Kidney capillary endothelial cell (primary cell): ENCODE measurements at regions not wholly inside any gene's neighbourhood (a gene's known extent, or its start where the extent isn't known, plus 50 kb on each side); places are given as distances from the start of the nearest gene placed in this dataset.
A peak's percentile ranks its signal among the peaks of the same experiment; 100 is the strongest.
"Not testable (repeated sequence)": the region's sequence is repeated elsewhere in the genome, so short reads cannot be mapped to it uniquely, and the experiment has no call there.

Experiments
- DNase-seq: peaks from one replicate; pipeline ENCODE4 v3.0.0-alpha.2; 2018; ENCODE audit warnings: low spot score

DNA sequence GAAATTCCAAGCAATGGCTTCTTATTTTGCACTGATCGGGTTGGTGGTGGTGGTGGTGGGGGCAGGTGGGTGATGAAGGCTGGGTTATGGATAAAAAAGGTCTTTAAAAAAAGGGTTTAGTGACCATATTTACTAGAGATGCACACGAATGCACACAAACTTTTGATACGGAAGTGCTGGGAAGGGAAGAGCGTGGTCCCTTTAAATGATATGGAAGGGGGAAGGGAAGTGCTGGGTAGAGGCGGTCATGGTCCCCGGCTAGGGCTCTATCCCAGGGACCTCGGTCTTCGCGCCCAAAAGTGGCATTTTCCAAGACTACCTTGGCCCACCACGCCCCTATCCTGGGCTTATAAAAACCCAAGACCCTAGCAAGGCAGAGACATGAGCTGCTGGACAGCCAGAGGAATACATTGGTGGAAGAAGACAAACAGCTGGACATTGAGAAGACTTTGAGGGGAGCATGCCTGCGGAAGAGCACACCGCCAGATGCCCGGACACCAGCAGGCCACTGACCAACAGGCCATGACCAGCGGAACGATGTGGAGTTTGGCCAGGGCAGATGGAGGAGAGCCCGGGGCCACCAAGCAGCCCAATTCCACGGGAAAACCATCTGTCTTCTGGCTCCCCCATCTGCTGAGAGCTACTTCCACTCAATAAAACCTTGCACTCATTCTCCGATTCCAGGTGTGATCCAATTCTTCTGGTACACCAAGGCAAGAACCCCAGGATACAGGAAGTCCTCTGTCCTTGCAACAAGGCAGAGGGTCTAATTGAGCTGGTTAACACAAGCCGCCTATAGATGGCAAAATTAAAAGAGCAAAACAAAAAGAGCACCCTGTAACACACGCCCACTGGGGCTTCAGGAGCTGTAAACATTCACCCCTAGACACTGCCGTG, 1720.2 kb downstream of the MRPL39 start:
- DNase-seq = no peak

DNA sequence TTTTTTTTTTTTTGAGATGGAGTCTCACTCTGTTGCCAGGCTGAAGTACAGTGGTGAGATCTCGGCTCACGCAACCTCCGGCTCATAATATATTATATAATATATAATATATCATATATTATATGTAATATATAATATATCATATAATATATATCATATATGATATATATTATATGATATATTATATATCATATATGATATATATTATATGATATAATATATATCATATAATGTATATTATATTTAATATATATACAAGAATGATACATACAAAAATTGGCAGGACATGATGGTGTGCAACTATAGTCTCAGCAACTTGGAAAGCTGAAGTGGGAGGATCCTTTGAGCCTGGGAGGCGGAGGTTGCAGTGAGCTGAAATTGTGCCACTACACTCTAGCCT, 1725.5 kb downstream of the MRPL39 start:
- DNase-seq = no peak

DNA sequence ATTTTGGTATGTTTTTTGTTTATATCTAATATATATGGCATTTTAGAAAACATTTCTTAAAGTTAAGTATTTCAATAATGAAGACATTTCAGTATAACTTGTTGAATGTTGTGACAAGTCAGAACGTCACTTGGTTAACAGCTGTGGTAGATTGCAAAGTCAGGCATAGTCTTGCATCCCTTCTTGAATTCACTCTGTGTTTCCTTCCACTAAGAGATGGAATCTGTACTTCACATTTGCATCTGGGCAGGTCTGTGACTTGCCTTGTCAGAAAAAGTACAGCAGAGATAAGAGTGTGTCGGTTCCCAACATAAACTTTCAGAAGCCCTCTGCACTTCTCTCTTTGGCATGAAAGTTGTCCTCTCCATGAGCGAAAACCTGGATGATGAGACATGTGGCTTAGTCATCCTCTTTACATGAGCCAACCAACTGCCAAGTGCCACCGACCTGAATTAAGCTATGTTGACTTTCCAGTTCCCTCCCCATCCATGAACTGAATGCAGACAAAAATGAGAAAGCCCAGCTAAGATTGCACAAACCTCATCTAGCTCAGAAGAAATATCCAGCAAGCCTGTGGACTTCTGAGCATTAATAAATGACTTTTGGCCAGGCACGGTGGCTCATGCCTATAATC, 1730.2 kb downstream of the MRPL39 start:
- DNase-seq = no peak

DNA sequence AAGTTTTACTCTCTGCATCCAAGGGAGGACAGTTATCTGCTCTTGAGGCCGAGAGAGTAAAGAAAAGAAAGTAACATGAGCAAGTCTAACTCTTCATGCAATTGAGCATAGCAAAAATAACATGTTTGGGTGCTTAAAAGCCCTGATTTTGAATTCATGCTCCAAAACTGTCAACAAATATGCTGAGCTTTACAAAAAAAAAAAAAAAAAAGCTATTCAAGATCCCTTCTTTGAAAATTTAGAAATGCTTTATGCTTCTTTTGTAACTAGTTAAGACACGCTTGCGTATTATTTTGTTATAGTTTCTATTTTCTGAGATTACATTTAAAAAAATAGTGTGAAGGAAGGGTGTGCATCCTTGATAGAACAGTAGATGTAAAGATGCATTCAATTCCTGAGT, 1733.0 kb downstream of the MRPL39 start:
- DNase-seq = no peak

DNA sequence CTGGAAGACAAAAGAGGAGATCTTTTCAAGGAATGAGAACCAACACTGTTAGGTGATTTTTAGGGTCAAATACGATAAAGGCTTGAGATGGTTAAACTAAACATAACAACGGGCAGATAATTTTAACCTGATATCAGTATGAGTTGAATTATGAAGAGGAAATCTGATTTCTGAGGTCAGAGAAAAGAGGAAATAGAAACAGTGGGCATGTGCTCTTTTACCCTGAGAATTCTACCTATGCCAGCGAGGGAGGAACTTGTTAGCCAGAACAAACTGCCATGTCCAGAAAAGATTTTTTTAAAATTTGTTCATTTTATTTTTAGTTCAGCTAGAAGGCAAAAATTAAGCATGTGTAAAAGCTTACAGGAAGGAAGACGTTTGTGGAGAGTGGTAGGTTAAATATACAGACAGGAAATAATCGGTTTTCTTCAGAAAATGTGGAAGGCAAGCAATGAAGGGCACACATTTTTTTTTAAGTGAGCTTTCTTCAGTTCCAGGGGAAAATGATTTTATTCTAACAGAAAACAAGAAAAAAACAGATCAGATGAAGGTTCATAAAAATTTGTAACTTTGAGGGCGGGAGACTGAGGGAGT, 1745.3 kb downstream of the MRPL39 start:
- DNase-seq = no peak

DNA sequence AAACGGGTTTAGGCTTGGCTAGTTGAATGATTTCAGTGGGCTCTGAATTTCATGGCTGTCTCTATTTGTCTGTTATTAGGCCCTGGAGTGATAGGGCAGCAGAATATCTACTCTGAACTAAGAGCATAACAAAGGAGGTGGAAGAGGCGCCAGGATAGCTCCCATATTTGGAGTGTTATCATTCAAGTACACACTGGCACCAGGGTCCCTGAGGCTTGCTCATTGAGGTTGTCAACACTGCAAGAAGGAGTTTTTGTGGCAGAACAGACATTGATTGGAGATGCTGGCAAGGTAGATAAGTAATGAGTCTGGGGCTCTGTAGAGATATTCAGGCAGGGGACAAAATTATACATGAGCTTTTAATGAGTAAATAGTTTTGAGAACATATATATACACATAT, 1748.4 kb downstream of the MRPL39 start:
- no peak for DNase-seq

DNA sequence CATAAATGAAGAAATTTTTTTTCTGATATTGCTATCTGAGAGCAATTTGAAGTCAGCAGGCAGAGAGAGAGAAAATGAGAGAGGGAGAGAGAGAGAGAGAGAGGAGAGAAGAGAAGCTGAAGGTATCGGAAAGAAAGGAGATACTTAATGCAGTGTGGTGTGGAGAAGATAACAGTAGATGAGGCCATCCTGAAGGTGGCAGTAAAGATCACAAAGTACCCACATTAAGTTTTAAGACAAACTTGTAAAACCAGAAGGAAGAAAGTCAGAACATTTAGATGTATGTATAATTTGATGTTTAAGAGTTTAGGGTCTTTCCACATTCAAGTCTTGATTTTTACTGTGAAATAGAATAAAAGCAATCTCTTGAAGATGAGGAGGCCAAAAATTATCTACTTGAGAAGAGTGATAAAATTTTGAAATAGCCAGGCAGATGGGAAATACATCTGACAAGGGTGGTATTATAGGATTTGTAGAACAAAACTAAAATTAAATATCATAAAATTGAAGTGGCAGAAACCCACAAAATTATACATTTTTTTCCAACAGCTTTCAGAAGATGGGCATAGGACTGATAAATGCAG, 1753.4 kb downstream of the MRPL39 start:
- DNase-seq = peak; percentile 0

DNA sequence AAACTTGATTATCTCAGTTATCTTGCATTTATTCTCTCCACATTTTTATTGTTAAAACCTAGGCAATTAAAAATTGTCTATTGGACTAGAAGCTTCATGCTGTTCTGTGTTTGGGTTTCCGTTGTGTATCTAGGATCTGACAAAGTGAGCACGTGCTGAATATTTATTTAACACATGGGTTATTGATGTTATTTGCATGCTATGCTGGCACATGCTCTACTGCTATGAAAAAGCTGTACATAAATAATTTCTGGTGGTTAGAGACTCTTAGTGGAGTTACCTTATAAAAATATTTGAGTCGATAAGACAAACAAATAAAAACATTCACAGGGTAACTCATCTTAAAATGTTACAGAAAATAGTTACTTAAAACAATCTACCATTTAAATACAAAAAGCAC, 1769.7 kb downstream of the MRPL39 start:
- no peak for DNase-seq

DNA sequence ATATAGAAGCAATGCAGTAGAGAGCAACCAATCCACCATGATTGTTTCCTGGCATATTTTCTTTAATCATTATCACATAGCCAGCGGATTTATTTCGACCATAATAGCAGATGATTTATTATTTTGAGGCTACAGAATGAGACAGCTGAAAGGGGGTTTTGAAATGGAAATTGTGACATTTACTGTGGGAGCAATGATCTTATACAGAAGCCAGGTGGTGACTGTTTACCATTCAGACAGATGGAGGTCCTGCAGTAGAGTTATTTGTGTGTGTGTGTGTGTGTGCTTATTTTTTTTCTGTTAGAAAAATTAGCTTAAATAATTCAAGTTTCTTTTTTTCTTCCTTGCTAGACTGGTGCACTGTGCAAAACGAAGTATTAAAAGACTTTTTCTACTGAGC, 1784.5 kb downstream of the MRPL39 start:
- DNase-seq = no peak

DNA sequence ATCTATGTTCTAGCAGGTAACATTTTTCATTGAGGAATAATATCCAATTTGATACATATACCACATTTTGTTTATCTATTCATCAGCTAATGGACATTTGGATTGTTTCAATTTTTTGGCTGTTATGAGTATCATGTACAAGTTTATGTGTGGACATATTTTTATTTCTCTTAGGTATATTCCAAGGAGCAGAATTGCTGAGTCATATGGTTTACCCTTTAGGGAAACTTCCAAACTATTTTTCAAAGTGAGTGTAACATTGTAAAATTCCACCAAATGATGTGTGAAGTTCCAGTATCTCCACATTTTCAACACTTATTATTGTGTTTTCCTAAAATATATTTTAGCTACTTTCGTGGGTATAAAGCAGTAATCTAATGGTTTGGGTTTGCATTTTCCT, 1789.9 kb downstream of the MRPL39 start:
- DNase-seq = no peak

DNA sequence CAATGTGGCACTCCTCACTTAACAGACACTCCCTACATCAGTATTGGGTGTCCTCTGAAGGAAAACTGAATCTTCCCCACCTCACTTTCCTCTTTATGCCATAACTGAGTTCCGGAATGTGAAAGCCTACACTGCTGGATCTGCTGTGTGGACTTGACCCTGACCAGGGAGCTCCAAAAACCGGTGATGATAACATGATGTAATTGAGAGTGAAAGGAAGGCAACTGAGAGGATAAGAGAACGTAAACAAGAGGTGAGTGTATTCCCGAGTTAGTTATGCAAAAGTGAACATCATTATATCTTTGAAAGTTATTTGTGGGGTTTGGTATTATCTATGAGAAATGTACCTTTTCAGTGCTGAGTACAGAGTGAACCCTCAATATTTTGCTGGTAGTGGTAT, 1794.8 kb downstream of the MRPL39 start:
- DNase-seq = no peak

DNA sequence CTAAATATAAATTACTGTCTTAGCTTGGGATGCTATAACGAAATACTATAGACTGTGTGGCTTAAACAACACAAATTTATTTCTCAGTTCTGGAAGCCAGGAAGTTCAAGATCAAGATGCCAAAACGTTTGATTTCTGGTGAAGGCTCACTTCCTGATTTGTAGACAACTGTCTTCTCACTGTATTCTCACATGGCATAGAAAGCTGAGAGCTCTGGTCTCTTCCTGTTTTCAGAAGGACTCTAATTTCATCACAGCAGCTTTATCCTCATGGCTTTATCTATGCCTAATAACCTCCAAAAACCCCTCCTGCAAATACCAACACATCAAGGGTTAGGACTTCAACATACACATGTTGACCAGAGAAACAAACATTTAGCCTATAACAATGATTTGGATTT, 1795.5 kb downstream of the MRPL39 start:
- DNase-seq = no peak

DNA sequence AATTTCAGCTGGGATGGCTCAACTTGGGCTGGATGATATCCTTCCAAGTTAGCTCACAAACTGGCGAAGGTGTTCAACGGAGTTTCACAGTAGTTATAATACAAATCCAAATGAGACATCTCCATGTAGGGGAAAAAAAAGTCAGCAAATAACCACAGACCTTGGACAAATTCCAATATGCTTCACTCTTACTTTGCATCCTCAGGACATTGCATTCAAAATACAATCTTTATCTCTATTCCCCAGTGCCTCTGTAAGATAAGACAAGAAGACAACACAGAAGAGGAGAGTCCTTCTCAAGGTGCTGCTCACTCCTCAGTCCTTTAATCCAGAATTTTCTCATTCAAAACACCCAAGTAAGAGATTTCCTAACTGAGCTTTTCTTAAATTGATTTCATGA, 1797.7 kb downstream of the MRPL39 start:
- no peak for DNase-seq

DNA sequence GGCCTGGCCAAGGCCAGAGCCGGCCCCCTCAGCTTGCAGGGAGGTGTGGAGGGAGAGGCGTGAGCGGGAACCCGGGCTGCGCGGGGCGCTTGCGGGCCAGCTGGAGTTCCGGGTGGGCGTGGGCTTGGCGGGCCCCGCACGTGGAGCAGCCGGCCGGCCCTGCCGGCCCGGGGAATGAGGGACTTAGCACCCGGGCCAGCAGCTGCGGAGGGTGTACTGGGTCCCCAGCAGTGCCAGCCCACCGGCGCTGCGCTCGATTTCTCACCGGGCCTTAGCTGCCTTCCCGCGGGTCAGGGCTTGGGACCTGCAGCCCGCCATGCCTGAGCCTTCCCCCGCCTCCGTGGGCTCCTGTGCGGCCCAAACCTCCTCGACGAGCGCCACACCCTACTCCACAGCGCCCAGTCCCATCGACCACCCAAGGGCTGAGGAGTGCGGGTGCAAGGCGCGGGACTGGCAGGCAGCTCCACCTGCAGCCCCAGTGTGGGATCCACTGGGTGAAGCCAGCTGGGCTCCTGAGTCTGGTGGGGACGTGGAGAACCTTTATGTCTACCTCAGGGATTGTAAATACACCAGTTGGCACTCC, 1800.2 kb downstream of the MRPL39 start:
- not testable (repeated sequence) for DNase-seq

DNA sequence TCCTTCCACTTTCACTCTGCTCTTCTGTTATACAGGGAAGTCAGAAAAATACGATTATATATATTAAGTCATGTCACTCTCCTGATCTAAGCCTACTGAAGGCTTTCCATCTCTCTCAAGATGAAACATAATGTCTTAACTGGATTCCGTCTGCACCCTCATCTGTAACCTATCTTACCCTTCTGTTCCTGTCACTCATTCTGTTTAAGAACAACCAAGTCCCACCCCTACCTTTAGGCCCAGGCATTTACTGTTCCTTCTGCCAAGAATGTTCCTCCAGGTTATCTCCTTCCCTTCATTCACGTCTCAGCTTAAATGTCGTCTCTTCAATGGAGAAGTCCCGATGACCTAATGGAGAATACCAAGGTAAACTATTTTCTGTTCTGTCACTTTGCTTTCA, 1802.4 kb downstream of the MRPL39 start:
- DNase-seq = no peak

DNA sequence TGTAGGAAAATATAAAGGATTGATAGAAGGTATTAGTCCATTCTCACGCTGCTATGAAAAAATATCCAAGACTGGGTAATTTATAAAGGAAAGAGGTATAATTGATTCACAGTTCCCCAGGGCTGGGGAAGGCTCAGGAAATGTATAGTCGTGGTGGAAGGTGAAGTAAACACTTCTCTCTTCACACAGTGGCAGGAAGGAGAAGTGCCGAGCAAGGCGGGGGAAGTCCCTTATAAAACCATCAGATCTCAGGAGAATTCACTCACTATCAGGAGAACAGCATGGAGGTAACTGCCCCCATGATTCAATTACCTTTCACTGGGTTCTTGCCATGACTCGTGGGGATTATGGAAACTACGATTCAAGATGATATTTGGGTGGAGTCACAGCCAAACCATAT, 1806.0 kb downstream of the MRPL39 start:
- DNase-seq = no peak

DNA sequence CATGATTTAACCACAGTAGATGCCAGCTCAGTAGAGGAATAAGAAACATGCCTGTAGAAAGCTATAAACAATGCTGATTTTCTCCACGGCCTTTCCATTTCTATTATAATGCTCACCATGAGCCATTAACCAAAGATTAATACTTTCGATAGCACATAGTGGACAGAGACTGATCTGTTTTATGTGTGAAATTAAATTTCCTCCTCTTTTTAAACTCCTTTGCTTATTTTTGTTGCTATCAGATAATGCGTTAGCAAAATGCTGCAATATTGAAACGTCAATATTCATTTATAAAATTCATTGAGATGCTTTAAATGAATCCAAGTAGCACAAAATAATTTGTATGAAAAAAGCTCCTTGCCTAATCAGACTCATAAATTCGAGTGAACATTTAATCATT, 1807.9 kb downstream of the MRPL39 start:
- no peak for DNase-seq

DNA sequence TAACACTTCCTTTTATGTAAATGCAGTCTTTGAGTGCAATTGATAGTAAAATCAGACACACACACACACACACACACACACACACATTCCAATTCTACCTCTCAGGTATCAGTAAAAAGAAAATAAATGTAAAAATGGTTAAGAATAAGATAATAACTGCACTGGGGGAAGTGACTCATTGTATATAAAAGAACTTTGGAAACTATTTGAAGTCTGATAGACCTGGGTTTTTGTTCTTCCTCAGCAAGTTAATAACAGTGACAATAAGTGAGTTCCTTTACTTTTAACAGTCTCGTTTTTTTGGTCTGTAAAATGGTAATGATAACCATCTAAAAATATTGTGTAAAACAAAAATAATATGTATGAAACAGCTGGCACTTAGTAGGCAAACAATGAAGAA, 1815.0 kb downstream of the MRPL39 start:
- DNase-seq = no peak

DNA sequence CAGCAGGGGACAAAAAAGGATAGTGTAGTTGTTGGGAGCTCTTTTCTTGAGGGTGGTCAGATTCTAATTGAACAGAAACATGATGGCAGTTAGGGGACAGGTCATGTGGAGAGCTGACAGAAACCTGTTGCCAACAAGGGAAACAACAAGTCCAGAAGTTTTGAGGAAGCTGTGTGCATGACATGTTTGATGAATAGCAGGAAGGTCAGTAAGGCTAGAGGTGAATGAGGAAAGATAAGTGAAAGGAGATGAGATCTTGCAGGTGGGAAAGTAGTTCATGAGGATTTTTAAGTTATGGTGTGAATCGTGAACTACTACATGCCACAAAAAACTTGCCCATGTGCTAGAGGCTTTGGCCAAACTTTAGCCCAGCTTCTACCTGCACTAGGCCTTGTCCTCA, 1817.4 kb downstream of the MRPL39 start:
- no peak for DNase-seq

DNA sequence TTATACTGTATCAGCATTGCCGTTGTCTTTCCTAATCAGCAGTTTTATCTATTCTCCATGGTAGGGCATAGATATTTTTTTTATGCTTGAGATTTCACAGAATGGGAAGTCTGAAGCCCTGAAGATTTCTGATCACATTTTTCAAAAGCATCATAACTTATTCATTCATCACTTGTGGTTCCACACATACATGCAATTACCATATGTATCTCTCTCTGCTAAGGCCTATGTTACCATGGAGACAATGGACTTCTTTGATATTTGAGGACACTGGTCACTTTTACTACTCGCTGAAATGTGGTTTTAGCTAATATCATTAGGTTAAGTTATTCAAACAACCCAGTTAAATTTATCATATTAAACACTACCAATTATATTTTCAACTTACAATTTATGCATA, 1827.0 kb downstream of the MRPL39 start:
- DNase-seq = no peak

DNA sequence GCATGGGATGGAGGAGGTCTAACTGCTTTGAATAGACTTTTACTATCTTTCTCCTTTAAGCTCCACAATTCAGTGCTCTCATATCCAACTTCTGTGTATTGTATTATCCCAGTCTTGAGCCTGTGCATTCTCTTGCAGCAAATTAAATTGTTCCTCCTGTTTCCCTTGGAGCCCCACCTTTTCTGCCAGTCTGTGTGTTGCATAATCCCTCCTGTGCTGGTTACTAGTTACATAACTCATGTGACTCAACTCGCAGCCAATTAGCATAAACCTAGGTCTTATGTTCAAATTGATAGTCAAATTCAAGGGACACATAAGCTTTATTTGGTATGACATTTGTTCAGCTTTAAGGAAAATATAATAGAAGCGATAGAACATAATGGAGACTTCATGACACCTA, 1863.5 kb downstream of the MRPL39 start:
- no peak for DNase-seq

DNA sequence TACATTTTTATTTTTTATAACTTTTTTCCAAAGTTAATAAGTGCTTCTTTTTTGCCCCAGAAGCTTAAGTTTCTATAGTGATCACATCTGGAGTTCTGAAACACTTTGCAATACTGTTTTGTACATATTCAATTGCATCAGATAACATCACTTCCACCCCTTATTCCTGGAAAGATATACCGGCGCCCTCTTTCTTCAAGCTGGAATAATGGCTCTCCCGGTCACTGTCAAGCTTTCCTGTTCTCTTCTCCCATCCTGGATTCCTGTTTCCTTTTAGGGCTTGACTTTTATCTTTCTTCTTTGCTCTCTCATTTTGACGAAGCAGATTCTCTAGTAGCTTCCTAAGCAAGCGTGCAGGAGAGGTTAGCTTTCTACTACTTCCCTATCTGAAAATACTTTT, 1866.8 kb downstream of the MRPL39 start:
- DNase-seq = no peak

DNA sequence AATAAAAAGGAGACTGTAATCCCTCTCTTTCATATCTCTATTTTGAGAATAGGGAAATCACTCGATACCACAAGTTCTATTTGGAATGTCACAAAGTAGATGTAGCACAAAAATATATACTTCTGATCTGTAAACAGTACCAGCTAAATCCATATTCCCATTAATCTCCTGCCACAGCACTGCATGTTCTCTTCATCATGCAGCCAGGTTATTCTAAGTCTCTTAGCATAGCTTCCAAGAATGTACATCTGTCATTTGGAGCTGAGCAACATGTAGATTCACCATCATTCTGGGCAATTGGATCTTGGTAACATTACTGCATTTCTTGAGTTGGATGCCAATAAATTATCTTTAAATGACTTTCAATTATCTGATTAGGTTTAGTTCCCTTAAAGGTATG, 1874.5 kb downstream of the MRPL39 start:
- no peak for DNase-seq
